ENCODE measurements at regions not wholly inside any gene's neighbourhood (a gene's known extent, or its start where the extent isn't known, plus 50 kb on each side); places are given as distances from the start of the nearest gene placed in this dataset.
"Not testable (repeated sequence)": the region's sequence is repeated elsewhere in the genome, so short reads cannot be mapped to it uniquely, and the experiment has no call there.

DNA sequence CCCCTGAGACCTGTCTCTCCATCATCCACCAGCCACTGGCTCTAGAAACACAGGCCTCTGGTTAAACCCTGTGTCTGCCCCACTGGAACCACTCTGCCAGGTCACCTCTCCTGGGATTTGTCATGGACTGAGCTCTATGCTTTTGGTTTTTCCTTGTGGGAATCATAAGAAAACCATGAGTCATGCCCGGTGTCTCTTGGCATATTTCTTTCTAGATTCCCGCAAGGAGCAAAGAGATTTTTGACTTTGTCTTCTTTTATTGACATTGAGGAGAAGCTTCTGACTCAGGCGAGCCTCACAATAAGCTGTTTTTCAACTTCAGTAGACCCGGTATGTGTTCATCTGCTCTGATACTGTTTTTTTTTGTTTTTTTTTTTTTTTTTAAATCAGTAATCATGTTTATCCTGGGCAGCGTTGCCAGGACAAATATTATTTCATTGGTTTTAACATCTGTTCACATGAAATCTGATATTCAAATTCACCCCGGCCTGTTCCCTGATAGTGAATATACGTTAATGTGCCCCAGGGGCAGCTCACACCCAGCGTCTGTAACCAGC is 207.1 kb downstream of the ACKR3 start:
- peak; percentile 28 for DNase-seq

DNA sequence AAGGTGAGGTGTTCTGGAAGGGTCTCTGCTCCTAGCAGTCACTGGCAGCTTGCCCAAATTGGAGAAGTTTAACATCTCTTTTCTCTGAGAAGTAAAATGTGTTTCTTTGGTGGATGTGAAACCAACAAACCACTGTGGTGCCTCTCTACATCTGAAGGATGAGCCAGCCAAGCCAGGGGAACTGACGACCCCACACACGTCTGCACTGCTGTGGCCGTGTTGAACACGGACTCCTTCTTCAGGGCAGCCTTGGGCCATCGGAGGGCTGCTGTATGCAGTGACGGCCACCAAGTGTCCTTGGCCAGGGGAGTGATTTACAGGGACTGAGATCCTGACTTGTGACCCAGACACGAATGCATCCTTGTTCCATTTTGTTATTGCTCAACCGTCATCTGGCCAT is 207.8 kb downstream of the ACKR3 start:
- DNase-seq: no peak

DNA sequence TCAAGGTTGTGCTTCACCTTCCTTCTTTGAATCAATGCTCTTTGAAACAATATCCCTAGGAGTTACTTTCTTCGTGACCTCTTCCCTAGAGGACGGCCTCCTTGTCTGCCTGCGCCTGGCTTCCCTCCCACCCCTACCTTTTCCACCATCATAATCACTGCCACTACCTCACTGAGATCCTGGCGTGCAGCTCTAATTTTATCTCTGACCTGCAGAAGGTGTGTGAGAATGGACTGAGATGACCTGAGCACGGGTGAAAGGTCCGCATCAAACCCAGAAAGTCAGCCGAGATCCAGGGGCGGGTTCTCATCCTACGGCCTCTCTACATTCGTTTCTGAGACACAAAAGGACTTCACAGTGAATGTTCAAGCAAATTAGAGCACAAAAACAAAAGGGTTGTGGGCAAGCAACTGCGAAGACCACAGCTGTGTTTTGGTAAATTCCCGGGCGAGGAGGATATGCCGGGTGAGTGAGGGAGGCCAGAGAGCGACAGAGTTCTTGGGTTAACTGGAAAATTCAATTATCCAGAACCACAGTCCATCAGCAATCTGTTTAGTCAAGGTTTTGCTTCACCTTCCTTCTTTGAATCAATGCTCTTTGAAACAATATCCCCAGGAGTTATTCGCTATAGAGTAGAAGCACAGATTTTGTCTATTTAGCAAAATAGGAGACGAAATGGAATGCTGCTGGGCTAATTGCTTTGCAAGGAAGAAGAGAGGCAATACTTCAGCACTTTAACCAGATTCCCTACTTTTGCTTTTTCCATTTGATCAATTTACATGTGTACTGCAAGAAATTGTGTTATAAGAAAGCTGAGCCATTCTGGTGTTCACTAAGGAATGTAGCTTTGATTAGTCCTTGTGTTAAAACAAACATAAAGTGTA is 212.6 kb downstream of the ACKR3 start:
- no peak for DNase-seq

DNA sequence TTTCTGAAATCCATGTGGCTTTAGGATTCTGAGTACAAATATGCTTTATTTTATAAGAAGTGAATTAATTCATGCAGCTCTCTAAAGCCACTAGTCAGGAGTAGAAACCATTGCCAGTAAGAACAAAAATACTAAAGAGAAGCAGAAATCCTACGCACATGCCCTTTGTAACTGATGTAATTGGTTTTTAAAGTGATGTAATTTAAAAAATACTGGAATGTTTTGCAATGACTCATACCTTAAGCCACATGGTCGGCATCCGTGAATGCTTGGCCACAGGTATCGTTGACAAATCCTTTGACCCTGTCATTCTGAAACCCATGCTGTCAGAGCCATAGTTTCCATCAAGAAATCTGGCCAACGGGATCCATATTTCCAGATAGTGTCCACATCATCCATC is 213.3 kb downstream of the ACKR3 start:
- DNase-seq: no peak

DNA sequence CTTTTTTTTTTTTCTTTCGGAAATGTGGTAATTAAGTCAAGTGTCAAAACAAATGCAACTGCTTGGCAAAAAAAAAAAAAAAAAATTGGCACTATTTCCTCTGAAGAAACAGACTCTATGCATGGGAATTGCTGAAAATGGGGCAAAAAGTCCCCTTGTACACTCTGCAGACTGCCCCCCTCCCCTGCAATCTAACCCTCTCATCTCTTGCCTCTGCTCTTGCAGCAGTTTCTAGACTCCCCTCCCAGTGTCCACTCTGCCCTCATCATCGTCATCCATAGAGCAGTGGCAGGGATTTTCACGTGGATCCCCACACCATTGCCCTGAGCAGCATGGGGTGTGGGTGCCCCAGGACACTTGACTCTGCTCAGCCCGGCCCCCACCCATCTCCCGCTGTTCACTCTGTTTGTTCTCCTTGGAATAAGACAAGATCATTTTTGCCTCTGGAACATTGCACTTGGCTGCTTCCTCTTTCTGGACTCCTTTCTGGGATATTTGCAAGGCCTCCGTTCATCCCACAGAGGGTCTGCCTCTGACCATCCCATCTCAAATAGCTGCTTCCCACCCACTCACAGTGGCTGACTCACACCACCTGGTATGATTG is 213.9 kb downstream of the ACKR3 start:
- no peak for DNase-seq

DNA sequence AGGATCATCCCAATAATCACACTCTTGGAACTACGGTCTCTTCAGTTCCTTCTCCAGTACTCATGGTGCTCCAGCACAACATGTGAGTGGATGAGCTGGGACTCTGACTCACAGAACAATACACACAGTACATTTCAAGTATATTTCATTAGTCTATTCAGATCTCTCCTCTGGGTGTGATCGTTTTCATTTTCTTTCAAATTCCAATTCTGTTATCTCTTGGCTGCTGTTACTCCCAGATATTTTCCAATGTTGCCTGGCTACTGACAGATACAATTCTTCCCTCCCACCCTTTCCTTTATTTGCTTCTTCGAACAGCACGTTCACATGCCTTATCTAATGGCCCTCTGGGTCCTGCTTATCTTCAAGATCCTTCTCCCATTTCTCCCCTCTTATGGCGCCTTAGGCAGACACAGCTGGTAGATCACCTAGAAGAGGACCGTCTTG is 216.0 kb downstream of the ACKR3 start:
- DNase-seq: no peak

DNA sequence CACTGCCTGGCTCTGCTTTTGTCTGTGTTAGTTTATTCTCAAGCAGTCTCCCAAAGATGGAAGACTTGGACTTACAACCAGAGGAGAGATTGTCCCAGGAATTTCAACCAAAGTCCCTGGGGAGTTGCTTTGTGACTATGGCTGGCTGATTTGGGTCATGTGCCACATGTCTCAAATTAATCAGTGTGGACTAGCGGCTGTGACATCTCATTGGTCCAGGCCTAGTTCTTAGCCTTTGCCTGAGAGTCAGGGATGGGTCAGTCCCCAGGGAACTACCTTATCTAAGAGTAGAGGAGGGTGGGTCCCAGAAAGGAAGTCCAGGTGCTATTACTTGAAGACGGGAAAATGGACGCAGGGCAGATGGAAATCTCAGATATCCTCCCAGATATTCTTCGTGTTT is 217.1 kb downstream of the ACKR3 start:
- DNase-seq: no peak

DNA sequence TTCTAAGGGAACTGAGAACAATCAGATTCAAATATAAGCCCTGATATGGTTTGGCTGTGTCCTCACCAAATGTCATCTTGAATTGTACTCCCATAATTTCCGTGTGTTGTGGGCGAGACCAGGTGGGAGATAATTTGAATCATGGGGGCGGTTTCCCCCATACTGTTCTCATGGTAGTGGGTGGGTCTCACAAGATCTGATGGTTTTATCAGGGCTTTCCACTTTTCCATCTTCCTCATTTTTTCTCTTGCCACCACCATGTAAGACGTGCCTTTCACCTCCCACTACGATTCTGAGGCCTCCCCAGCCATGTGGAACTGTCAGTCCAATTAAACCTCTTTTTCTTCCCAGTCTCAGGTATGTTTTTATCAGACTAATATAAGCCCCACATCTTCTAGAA is 217.8 kb downstream of the ACKR3 start:
- DNase-seq: not testable (repeated sequence)

DNA sequence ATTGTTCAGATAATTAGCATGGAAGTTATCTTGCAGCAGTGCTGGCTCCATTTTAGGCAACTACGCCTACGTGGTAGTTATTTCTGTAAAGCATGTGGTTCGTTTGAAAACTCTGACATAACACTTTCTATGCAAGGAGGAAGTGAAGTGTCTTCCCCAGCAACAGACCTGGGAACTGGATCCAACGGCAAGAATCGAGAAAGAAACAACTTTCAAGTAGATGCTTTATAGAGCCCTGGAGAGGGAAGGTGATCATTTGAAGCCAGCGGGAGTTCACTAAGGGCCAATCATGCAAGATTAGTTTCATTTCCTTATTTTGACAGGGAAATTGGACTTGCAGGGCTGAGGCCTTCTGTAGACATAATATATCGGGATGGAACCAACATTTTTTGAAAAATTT is 218.3 kb downstream of the ACKR3 start:
- DNase-seq: no peak

DNA sequence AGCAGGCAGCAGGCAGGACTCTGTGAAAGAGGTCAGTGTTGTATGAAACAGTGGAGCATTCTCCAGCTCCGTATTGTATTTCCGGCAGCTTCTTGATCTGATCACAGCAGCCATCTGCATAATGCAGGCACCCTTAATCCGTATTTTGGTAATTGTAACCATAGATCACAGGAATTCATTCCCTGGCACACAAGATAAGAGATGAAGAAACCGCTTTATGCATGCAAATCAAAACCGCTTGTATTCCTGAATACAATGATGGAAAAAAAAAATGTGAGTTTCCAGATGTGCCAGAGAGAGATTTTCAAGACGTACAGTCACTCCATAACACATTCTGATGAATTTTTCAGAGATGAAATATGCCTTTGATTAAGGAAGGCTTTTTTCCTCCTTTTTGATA is 221.3 kb downstream of the ACKR3 start:
- no peak for DNase-seq

DNA sequence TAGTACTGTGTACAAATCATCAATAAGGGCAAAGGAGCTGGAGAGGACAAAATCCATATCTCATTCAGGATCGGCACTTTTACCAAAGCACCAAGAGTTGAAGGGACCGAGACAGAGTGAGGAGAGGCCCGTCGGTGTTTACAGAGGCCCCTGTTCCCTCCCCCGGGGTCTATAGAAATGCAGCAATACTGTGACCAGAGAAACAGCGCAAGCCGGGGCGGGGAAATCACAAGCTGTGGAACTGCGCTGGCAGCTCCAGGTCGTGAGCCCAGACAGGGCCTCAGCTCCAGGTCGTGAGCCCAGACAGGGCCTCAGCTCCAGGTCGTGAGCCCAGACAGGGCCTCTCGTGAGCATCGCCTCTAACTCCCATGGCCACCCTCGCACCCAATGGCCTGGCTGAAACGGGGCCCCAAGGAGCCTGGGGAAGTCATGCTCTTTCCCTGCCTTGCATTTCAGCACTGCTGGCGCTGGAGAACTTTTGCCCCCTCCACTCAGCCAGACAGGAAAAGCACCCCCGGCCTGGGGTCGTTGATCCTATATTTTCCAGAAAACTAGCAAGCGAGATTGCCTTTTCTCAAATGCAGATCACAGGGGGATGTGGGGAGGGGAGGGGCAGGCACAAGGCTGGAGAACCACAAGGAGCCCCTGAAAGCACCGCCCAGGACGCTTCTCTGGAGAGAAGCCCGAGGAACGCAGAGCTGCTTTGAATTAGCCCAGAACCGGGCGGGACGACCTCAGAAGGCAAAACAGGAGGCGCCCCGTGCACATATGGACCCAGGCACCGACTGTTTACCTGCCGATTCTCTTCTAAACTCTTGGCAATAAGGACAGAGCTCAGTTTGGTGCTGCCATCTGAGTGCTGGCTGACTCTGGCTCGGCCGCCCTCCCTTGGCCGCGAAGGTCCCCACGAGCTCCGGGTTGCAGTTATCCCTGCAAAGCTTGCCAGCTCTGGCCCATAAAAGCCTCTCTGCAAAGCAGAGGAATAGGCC is 223.7 kb downstream of the ACKR3 start:
- DNase-seq: no peak

DNA sequence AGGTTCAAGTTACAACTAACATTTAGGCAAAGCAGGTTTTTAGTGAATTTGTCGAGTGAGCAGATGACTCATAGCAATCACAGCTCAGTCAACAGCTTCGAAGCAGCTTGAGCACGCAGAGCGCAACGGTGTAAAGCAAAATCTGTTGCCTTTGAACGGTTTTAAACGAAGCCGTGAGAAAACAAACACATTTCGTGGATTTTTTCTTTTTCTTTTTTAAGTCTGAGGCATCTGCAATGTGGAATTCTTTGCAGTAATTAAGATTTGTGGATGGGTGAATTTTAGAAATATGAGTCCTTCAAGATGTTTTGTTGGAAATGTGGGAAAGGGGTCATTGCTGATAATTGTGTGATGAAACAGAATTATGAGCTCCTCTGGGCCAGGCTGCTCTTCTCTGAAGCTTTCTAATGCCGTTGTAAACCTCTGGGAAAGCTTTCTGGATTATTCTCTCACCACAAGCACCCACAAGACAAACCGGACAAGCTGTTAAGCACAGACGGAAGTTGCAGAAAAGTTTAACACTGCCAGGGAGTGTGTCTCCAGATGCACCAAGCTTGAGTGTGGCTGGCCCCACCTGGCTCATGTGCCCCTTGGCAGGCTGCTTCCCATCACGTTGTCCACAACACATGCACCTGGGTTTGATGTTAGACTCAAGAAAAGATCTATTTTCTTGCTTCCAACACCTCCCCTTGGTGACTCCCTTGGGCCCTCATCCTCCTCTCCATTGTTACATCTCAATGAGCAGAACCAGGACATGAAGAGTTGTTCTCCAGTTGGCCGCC is 224.7 kb downstream of the ACKR3 start:
- DNase-seq: no peak

DNA sequence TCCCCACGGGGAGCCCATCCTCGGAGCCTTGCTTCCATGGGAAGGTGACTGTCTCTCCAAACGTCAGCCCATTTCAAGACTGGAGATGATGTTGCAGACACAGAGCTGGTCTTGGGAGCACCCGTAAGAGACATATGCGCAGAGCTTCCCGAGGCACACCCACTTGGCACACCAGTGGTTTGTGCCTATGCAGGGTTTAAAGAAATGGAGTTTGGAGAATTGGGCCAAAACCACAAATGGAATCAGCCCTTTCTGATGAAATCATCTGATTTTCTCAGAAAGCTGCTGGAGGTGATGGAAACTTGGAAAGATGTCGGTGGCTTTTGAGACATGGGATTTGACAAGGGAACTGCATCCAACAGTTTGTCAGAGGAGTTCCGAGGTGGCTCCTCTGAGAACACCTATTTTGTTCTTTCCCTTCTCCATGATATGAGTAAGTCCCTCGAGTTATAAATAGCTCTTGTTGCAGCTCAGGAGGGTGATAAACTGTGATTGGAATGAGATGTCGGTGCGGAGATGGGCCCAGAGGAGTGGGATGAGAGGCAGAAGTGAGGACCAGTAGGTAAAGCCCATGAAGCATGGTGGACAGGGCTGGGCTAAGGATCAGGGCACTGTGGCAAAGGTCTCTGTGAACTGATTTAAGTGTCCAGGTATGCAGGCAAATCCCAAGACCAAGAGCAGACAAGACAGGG is 225.7 kb downstream of the ACKR3 start:
- no peak for DNase-seq

DNA sequence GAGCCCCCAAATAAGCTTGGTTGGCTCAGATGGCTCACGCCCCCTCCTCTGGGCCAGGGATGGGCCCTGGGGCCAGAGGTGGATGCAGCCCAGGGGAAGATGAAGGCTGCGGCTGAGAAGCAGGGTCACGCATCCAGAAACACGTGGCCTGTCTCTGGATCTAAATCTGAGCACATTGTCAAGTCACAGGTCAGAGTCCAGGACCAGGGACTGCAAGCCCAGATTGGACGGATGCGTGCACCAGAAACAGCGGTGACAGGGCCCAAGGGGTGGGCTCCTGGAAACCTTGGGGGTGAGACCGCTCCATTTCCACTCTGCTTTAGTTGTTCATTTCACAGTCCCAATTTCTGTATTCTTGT is 226.2 kb downstream of the ACKR3 start:
- DNase-seq: no peak

DNA sequence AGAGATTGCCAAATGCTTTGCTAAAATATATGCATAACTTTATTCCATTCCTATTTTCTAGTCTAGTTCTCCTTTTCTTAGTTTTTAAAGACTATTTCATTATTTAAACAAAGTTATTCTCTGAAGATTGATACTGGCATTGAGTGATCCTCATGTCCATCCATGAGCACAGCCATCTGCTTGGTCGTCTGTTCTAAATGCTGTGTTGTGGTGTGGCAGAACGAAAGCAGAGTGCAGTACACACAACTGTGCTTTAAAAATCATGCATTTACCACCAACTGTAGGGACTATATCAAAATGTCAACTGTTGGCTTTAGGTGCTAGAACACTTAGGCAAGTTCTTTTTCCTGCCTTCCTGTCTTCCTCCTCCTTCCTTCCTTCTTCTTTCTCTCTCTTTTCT is 226.6 kb downstream of the ACKR3 start:
- DNase-seq: no peak

DNA sequence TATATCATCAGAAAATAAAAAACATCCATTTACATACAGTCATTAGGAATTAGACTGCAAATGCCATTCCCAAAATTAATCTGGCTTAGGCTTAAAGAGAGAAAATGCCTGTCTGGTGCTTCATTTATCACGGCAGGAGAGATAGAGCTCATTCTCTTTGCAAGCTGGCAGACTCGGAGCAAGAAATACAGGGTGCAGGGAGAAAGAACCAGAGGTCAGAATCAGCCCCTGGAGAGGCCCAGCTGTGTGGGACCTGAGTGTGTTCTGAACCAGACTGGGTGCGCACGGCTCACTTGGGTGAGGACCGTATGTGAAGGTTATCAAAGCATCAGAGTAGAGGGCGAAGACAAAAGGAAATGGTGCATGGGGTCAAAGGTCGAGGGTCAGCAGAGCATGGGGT is 227.8 kb downstream of the ACKR3 start:
- DNase-seq: no peak

DNA sequence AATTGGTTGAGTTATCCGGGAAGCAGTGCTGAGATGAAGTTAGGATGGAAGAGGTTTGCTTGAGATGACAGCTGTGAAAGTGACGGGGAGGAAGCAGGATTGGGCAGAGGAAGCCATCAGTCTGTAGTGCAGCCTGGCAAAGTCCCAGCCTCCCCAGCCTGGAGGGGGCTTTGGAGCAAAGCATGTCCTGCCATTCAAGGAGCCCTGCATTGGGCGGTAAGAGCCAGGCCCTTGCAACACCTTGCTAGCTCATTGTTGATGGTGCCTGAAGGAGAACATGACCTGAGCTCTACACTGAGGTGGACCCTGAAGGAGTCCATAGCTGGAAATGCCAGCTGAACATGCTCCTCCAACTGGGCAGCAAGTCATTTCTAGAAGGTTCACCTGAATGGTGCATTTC is 228.9 kb downstream of the ACKR3 start:
- DNase-seq: no peak

DNA sequence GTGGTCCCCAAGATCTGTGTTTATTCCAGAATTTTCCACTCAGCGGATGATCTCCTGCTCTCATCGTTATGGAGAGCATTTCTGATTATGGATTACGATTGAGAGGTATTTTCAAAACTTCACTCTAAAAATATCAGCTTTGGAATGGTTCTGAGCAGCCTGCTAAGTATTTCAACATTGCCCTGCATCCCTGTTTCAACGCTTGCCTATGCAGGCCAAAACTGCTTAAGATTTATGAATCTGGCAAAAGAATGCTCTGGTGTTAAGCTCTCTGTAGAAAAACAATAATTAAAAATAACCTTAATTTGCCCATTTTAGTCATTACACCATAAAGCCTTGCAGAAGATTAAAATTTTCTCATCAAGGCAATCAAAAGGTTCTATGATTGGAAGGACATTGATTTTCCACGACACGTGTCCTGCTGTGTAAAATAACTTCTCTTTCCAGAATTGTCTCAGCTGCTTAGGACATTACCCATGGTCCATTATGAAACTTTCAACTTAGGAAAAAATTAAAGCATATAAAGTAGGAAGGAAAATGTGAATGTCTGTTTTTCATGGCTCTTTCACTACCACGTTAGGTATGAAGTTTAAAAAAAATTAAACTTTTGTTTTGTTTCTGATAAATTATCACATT is 229.9 kb downstream of the ACKR3 start:
- DNase-seq: no peak

DNA sequence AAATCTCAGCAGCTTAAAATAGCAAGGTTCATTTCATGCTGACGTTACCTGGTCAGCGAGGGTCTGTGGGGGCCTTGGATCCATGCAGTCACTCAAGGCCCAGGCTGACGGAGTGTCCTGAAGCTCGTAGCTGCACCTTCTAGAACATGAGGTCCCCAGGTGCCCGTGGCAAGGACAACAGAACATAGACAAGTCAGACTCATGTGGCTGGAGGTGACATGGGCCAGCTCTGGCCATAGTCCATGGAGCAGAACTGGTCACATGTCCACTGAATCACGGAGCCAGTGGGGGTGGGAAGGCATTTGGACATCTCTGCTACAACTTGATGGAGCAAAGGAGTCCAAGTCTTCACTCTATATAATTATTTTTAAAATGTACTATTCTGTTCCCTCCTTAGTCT is 233.2 kb downstream of the ACKR3 start:
- DNase-seq: no peak

DNA sequence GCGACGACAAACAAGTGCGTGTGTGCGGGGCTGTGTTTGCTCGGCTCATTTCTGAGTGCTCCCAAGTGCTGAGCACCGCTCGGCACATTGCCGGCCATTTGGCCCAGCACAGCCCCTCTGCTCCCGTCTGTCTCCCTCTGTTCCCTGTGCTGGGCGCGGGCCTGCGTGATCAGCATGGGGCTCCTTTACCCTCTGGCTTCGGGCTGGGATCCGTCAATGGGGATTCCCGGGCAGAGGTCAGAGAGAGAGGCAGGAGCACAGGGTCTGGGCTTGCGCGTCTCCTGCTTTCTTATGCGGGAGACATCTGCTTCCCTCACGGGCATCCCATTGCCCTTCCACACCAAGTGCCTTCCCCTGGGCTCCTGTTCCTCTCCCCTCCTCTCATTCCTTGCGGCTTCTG is 234.0 kb downstream of the ACKR3 start:
- DNase-seq: no peak
